ENCODE measurements at regions not wholly inside any gene's neighbourhood (a gene's known extent, or its start where the extent isn't known, plus 50 kb on each side); places are given as distances from the start of the nearest gene placed in this dataset.

- H3K4me3 ChIP-seq (ENCODE audit: low read depth, low read length), result no peak overlapping the region
- DNase-seq (ENCODE audit: low read depth, low spot score), result no peak
- TF ChIP-seq CTCF (IDR thresholded peaks at IDR 0.05; ENCODE audit: insufficient read depth, low read length, missing control alignments), result no peak
- ChIA-PET CTCF (interaction anchor here (0.9 to 1.4 kb wide), 3 partner anchors 10 to 27 kb away, joined by 3 to 4 read pairs (median 3); no protein-coding TSS in a partner anchor), POLR2A (no interaction called here)
Measured at GRCh38 chr18:67280486-67281242, 235.9 kb downstream of the DSEL start.

GRCh38 chr18:67279988-67280387, 236.5 kb downstream of the DSEL start:
- H3K4me3 ChIP-seq (ENCODE audit: low read depth, low read length), result no peak overlapping the region
- DNase-seq (ENCODE audit: low read depth, low spot score), result no peak
- ChIA-PET CTCF (no interaction called here), POLR2A (no interaction called here)
- no peak for TF ChIP-seq CTCF (IDR thresholded peaks at IDR 0.05; ENCODE audit: insufficient read depth, low read length, missing control alignments)

GRCh38 chr18:67278984-67279383, 237.5 kb downstream of the DSEL start:
- H3K4me3 ChIP-seq (ENCODE audit: low read depth, low read length), result no peak overlapping the region
- CTCF ChIA-PET, result no interaction called here
- DNase-seq (ENCODE audit: low read depth, low spot score), result no peak
- TF ChIP-seq CTCF (IDR thresholded peaks at IDR 0.05; ENCODE audit: insufficient read depth, low read length, missing control alignments), result no peak
- POLR2A ChIA-PET, result no interaction called here

- POLR2A ChIA-PET, result no interaction called here
Measured at GRCh38 chr18:67276638-67277037, 239.9 kb downstream of the DSEL start.

GRCh38 chr18:67273288-67273687, 243.2 kb downstream of the DSEL start:
- CTCF ChIA-PET, result no interaction called here
- POLR2A ChIA-PET, result no interaction called here
- DNase-seq (ENCODE audit: low read depth, low spot score), result no peak
- no peak for TF ChIP-seq CTCF (IDR thresholded peaks at IDR 0.05; ENCODE audit: insufficient read depth, low read length, missing control alignments)
- H3K4me3 ChIP-seq (ENCODE audit: low read depth, low read length), result no peak overlapping the region

More at GRCh38 chr18:67276638-67277037, 239.9 kb downstream of the DSEL start:
- CTCF ChIA-PET, result no interaction called here
- TF ChIP-seq CTCF (IDR thresholded peaks at IDR 0.05; ENCODE audit: insufficient read depth, low read length, missing control alignments), result no peak
- DNase-seq (ENCODE audit: low read depth, low spot score), result no peak
- no peak overlapping the region for H3K4me3 ChIP-seq (ENCODE audit: low read depth, low read length)

- CTCF ChIA-PET, result no interaction called here
- POLR2A ChIA-PET, result no interaction called here
- H3K4me3 ChIP-seq (ENCODE audit: low read depth, low read length), result no peak overlapping the region
- DNase-seq (ENCODE audit: low read depth, low spot score), result no peak
- TF ChIP-seq CTCF (IDR thresholded peaks at IDR 0.05; ENCODE audit: insufficient read depth, low read length, missing control alignments), result no peak
Measured at GRCh38 chr18:67269206-67269605, 247.3 kb downstream of the DSEL start.
